ENCODE measurements at regions not wholly inside any gene's neighbourhood (a gene's known extent, or its start where the extent isn't known, plus 50 kb on each side); places are given as distances from the start of the nearest gene placed in this dataset.
A peak's percentile ranks its signal among the peaks of the same experiment; 100 is the strongest.

GRCh38 chr12:124687917-124688316, 120.5 kb upstream of the NCOR2 start:
- DNase-seq (ENCODE audit: extremely low read depth, low read depth), result no peak

GRCh38 chr12:124687174-124687902, 119.9 kb upstream of the NCOR2 start:
- DNase-seq (ENCODE audit: extremely low read depth, low read depth), result no peak

GRCh38 chr12:124686370-124687173, 119.2 kb upstream of the NCOR2 start:
- DNase-seq (ENCODE audit: extremely low read depth, low read depth), result no peak

GRCh38 chr12:124685689-124686369, 118.4 kb upstream of the NCOR2 start:
- peak; percentile 79 for DNase-seq (ENCODE audit: extremely low read depth, low read depth)

- no peak for DNase-seq (ENCODE audit: extremely low read depth, low read depth)
Observed at GRCh38 chr12:124684971-124685688, 117.7 kb upstream of the NCOR2 start.

- no peak for DNase-seq (ENCODE audit: extremely low read depth, low read depth)
Observed at GRCh38 chr12:124684496-124684895, 117.1 kb upstream of the NCOR2 start.

- DNase-seq (ENCODE audit: extremely low read depth, low read depth), result peak; percentile 76
Observed at GRCh38 chr12:124683152-124684124, 116.0 kb upstream of the NCOR2 start.

GRCh38 chr12:124682425-124683151, 115.2 kb upstream of the NCOR2 start:
- no peak for DNase-seq (ENCODE audit: extremely low read depth, low read depth)

GRCh38 chr12:124681779-124682391, 114.5 kb upstream of the NCOR2 start:
- DNase-seq (ENCODE audit: extremely low read depth, low read depth), result no peak

GRCh38 chr12:124680863-124681778, 113.7 kb upstream of the NCOR2 start:
- DNase-seq (ENCODE audit: extremely low read depth, low read depth), result peak; percentile 91

- no peak for DNase-seq (ENCODE audit: extremely low read depth, low read depth)
Observed at GRCh38 chr12:124679533-124680371, 112.3 kb upstream of the NCOR2 start.

GRCh38 chr12:124679047-124679446, 111.6 kb upstream of the NCOR2 start:
- no peak for DNase-seq (ENCODE audit: extremely low read depth, low read depth)

GRCh38 chr12:124678421-124678893, 111.0 kb upstream of the NCOR2 start:
- no peak for DNase-seq (ENCODE audit: extremely low read depth, low read depth)

- no peak for DNase-seq (ENCODE audit: extremely low read depth, low read depth)
Observed at GRCh38 chr12:124677552-124678356, 110.3 kb upstream of the NCOR2 start.

GRCh38 chr12:124676714-124677462, 109.5 kb upstream of the NCOR2 start:
- DNase-seq (ENCODE audit: extremely low read depth, low read depth), result no peak

Data from NCI-H460 (cell line).